ENCODE measurements at regions not wholly inside any gene's neighbourhood (a gene's known extent, or its start where the extent isn't known, plus 50 kb on each side); places are given as distances from the start of the nearest gene placed in this dataset.

DNA sequence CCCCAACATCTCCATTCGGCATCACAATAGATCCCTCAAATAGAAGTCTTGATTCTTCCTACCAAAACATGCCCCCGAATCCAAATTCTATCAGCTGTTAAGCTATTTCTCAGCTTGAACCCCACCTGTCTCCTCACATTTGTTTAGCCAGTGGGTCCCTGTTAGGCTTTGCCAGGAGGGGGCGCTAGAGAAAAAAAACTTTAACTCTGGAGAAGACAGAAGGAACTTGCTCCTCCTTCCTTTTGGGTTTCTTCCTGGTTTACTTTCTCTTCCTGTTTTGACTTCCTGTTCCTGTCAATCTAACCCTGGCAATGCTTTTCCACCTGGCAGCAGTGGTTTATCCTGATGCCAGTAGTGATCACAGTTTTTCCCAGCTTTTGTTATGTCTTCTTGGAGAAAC, 95.6 kb upstream of the KCNK1 start:
- TF ChIP-seq, protein P1, sequence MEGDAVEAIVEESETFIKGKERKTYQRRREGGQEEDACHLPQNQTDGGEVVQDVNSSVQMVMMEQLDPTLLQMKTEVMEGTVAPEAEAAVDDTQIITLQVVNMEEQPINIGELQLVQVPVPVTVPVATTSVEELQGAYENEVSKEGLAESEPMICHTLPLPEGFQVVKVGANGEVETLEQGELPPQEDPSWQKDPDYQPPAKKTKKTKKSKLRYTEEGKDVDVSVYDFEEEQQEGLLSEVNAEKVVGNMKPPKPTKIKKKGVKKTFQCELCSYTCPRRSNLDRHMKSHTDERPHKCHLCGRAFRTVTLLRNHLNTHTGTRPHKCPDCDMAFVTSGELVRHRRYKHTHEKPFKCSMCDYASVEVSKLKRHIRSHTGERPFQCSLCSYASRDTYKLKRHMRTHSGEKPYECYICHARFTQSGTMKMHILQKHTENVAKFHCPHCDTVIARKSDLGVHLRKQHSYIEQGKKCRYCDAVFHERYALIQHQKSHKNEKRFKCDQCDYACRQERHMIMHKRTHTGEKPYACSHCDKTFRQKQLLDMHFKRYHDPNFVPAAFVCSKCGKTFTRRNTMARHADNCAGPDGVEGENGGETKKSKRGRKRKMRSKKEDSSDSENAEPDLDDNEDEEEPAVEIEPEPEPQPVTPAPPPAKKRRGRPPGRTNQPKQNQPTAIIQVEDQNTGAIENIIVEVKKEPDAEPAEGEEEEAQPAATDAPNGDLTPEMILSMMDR (IDR thresholded peaks at IDR 0.05; ENCODE audit: low read depth, low read length), result peak; percentile 35
- no peak for DNase-seq (ENCODE audit: extremely low read depth, low read depth)

DNA sequence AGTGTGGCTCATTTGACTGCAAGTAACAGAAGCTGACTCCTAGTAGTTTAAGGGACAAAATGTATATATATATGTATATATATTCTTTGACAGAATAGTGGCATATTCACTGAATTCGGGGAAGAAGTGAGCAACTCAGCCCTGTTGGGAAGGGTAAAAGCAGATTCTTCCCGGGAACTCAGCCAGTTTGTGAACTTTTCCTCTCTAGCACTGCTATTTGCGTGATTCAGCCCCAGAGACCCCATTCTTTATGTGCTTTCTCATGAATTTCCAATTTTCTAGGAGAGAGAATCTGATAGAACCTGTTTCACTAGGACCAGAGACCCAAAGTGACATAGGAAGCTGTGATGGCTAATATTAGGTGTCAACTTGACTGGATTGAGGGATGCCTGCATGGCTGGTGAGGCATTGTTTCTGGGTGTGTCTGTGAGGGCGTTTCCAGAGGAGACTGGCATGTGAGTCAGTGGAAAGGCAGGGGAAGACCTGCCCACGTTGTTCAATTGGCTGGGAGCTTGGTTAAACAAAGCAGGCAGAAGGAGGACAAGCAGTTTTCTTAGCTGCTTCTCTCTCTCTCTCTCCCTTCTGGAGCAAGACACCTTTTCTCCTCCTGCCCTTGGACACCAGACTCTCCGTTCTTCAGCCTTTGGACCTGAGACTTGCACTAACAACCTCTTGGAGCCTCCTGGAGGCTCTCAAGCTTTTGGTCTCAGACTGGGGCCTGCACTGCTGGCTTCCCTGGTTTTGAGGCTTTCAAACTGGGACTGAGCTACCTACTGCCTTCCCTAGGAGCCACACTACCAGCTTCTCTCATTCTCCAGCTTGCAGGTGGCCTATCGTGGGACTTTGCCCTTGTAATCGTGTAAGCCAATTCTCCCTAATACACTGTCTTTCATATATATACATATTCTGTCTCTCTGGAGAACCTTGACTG, 93.4 kb upstream of the KCNK1 start:
- DNase-seq (ENCODE audit: extremely low read depth, low read depth), result no peak

DNA sequence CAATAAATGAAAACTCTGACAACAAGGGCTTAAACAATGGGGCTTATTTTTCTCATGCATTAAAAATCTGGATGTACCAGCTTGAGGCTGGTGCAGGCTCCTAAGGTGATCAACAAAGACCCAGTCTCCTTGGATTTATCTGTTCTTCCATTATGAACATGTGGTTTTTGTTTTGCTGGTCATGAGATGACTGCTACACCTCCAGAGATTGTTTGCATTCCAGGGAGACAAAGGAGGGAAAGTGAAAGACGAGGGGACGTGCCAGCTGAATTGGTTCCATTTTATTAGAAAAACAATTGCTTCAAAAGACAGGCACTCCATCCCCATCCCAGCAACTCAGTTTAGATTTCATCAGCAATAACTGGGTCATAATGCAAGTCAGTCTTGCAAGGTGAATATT, 90.9 kb upstream of the KCNK1 start:
- TF ChIP-seq, protein P1 (IDR thresholded peaks at IDR 0.05; ENCODE audit: low read depth, low read length), result no peak
- no peak for DNase-seq (ENCODE audit: extremely low read depth, low read depth)

More for the DNA sequence above, 93.4 kb upstream of the KCNK1 start:
- TF ChIP-seq, protein P1 (IDR thresholded peaks at IDR 0.05; ENCODE audit: low read depth, low read length), result no peak

DNA sequence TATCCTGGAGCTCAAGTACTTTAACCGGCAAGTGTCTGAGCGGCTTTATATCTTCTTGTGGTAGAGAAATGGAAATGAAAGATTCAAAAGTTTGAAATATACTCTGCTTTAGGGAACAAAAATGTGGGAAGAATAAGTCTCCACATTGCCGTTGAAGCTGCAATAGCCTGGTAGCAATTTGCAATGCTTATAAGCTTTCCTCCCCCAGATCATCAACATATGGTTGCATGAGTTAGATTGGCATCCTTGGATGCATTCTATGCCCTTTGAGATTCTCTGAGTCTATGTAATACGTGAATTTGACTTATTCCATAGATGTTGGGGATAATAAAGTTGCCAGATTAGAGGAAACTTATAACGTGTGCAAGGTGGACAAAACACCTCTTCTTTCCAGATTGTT, 86.1 kb upstream of the KCNK1 start:
- TF ChIP-seq, protein P1 (IDR thresholded peaks at IDR 0.05; ENCODE audit: low read depth, low read length), result no peak
- no peak for DNase-seq (ENCODE audit: extremely low read depth, low read depth)

DNA sequence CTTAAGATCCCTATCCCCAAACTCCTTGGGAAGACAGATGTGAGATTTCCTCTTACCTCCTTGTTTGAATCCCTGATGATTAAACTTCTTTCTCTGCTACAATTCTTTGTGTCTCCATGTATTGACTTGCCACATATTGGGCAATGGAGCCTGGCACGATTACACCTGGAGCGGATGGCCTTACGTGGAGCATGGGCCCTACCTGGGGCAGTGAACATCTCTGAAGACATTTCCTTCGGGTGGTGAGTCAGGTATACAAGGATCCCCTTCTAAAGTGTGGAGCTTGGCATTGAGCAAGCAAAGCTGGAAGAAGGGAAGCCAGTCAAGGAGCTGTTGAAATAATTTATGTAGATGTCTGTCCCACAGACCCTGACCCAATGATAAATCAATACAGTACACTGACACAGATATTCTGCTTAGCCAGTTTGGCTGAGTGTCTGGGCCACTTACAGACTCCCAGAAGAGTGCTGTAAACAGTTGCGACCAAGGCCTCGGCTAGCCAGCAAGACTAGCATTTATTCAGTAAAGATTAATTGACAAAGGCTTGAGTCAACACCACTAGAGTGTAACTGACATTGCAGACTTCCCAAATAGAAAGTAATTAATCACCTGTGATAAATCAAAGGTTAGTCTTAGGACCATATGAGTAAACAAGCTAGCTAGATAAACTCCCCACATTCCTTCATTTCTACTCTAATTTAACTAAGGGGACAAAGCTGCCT, 83.1 kb upstream of the KCNK1 start:
- no peak for DNase-seq (ENCODE audit: extremely low read depth, low read depth)
- TF ChIP-seq, protein P1 (IDR thresholded peaks at IDR 0.05; ENCODE audit: low read depth, low read length), result no peak

DNA sequence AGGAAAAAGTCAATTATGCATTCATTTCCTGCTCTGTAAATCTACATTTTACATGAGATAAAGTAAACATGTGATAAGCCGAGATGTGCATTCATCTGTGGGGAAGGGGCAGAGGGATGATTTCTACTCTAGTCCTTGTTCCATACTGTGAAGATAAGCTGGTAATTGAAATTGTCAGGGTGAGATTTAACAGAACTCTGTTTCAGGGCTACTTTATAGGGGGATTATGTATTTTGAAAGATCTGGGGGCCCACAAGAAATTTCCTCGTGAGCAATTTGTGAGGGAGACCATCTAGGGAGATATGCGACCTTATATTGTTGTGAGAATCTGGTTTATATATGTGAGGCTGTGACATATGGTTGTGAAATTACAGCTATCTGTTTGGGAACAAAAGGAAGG, 73.1 kb upstream of the KCNK1 start:
- no peak for DNase-seq (ENCODE audit: extremely low read depth, low read depth)
- TF ChIP-seq, protein P1 (IDR thresholded peaks at IDR 0.05; ENCODE audit: low read depth, low read length), result no peak
